Smooth muscle cell (in vitro differentiated cells): ENCODE measurements at regions not wholly inside any gene's neighbourhood (a gene's known extent, or its start where the extent isn't known, plus 50 kb on each side); places are given as distances from the start of the nearest gene placed in this dataset.

ENCODE experiments used
- DNase-seq: peaks from one replicate; lab custom pipeline; 2025; ENCODE audit not compliant: unreplicated experiment; lab: John Stamatoyannopoulos, UW
- H2AFZ ChIP-seq: fragments of 200-600 bp; sonication (generic); 2 replicates; pipeline ENCODE4 v1.6.0; 2016; ENCODE audit warnings: antibody characterized with exemption, low read depth, mild to moderate bottlenecking
- H3F3A ChIP-seq: fragments of 200-600 bp; sonication (generic); 2 replicates; pipeline ENCODE4 v1.6.0; 2017; ENCODE audit warnings: antibody characterized with exemption, low read depth
- H3K27ac ChIP-seq: fragments of 200-600 bp; sonication (generic); 2 replicates; pipeline ENCODE4 v1.5.1; 2016; ENCODE audit warnings: low read depth, mild to moderate bottlenecking
- H3K27me3 ChIP-seq: fragments of 200-600 bp; sonication (generic); 2 replicates; pipeline ENCODE4 v1.6.1; 2016; ENCODE audit warnings: low read depth, mild to moderate bottlenecking
- H3K36me3 ChIP-seq: fragments of 200-600 bp; sonication (generic); 2 replicates; pipeline ENCODE4 v1.5.1; 2016; ENCODE audit warnings: low read depth
- H3K4me1 ChIP-seq: fragments of 200-600 bp; sonication (generic); 2 replicates; pipeline ENCODE4 v1.5.1; 2016; ENCODE audit warnings: low read depth
- H3K4me2 ChIP-seq: fragments of 200-600 bp; sonication (generic); 2 replicates; pipeline ENCODE4 v1.6.0; 2016; ENCODE audit warnings: mild to moderate bottlenecking
- H3K4me3 ChIP-seq: fragments of 200-600 bp; sonication (generic); 2 replicates; pipeline ENCODE4 v1.5.1; 2016; ENCODE audit warnings: mild to moderate bottlenecking
- H3K79me2 ChIP-seq: fragments of 200-600 bp; sonication (generic); 2 replicates; pipeline ENCODE4 v1.6.0; 2016; ENCODE audit warnings: low read depth, mild to moderate bottlenecking
- H3K9ac ChIP-seq: fragments of 200-600 bp; sonication (generic); 2 replicates; pipeline ENCODE4 v1.6.0; 2016; ENCODE audit warnings: low read depth
- H3K9me3 ChIP-seq: fragments of 200-600 bp; sonication (generic); replicated peaks from 2 replicates; pipeline ENCODE4 v1.5.1; 2016; ENCODE audit warnings: low read depth
- H4K20me1 ChIP-seq: fragments of 200-600 bp; sonication (generic); 2 replicates; pipeline ENCODE4 v1.6.0; 2016; ENCODE audit warnings: low read depth
- CTCF ChIP-seq: fragments of 200-600 bp; sonication (generic); IDR thresholded peaks from 2 replicates; pipeline ENCODE4 v1.5.1; 2017; ENCODE audit warnings: borderline replicate concordance, mild to moderate bottlenecking, antibody characterized with exemption; ENCODE audit not compliant: insufficient read depth, poor library complexity, severe bottlenecking
- WGBS: methylation state at CpG from one replicate; pipeline ENCODE4 v1.1.7; 2016; ENCODE audit warnings: low lambda C conversion rate; 5-methylcytosine and 5-hydroxymethylcytosine counted together

GRCh38 chr2:12841021-12841420, 124.3 kb downstream of the TRIB2 start:
- Histone ChIP-seq H3K4me1 (no peaks in the 10 kb centered on the region), H3K79me2 (no peaks in the 10 kb centered on the region), H3K27me3 (no peaks in the 10 kb centered on the region), H2AFZ (no peak overlapping the region), H3K36me3 (no peaks in the 10 kb centered on the region), H3K4me3 (no peak overlapping the region), H3F3A (no peaks in the 10 kb centered on the region), H3K27ac (no peak overlapping the region), H3K9me3 (no peaks in the 10 kb centered on the region), H3K9ac (no peak overlapping the region), H4K20me1 (no peaks in the 10 kb centered on the region), H3K4me2 (no peak overlapping the region)
- 97% methylated on average over 5 of the region's 5 CpGs for WGBS
- no peak for TF ChIP-seq CTCF
- no peak for DNase-seq

GRCh38 chr2:12842917-12843316, 126.2 kb downstream of the TRIB2 start:
- 61% methylated on average over 4 of the region's 4 CpGs for WGBS
- no peak overlapping the region for H2AFZ ChIP-seq
- no peaks in the 10 kb centered on the region for H3K79me2 ChIP-seq

GRCh38 chr2:12844511-12844910, 127.8 kb downstream of the TRIB2 start:
- no peak for TF ChIP-seq CTCF
- H3K9me3 ChIP-seq, result no peaks in the 10 kb centered on the region
- H3K27ac ChIP-seq, result no peak overlapping the region
- no peaks in the 10 kb centered on the region for H4K20me1 ChIP-seq
- no peaks in the 10 kb centered on the region for H3K79me2 ChIP-seq
- no peak overlapping the region for H2AFZ ChIP-seq
- 95% methylated on average over 9 of the region's 9 CpGs for WGBS
- H3K4me2 ChIP-seq, result no peak overlapping the region
- no peak for DNase-seq
- H3K27me3 ChIP-seq, result no peaks in the 10 kb centered on the region
- no peaks in the 10 kb centered on the region for H3K4me1 ChIP-seq
- H3F3A ChIP-seq, result no peaks in the 10 kb centered on the region
- no peak overlapping the region for H3K4me3 ChIP-seq
- no peak overlapping the region for H3K9ac ChIP-seq
- no peaks in the 10 kb centered on the region for H3K36me3 ChIP-seq

More at GRCh38 chr2:12842917-12843316, 126.2 kb downstream of the TRIB2 start:
- Histone ChIP-seq H3K27me3 (no peaks in the 10 kb centered on the region), H3K4me3 (no peak overlapping the region), H3K27ac (no peak overlapping the region), H4K20me1 (no peaks in the 10 kb centered on the region), H3F3A (no peaks in the 10 kb centered on the region), H3K4me1 (no peaks in the 10 kb centered on the region), H3K36me3 (no peaks in the 10 kb centered on the region), H3K4me2 (no peak overlapping the region), H3K9ac (no peak overlapping the region), H3K9me3 (no peaks in the 10 kb centered on the region)
- no peak for TF ChIP-seq CTCF
- no peak for DNase-seq

GRCh38 chr2:12847694-12848575, 131.2 kb downstream of the TRIB2 start:
- Histone ChIP-seq H3K9ac (no peak overlapping the region), H3K27ac (no peak overlapping the region), H3K4me1 (no peaks in the 10 kb centered on the region), H3K36me3 (no peaks in the 10 kb centered on the region), H3K9me3 (no peaks in the 10 kb centered on the region), H3K79me2 (no peaks in the 10 kb centered on the region), H2AFZ (no peak overlapping the region), H3K27me3 (no peaks in the 10 kb centered on the region), H3F3A (no peaks in the 10 kb centered on the region), H3K4me2 (no peak overlapping the region), H4K20me1 (no peaks in the 10 kb centered on the region), H3K4me3 (no peak overlapping the region)
- DNase-seq, result no peak
- WGBS, result 89% methylated on average over 7 of the region's 7 CpGs
- no peak for TF ChIP-seq CTCF
